ENCODE measurements at regions not wholly inside any gene's neighbourhood (a gene's known extent, or its start where the extent isn't known, plus 50 kb on each side); places are given as distances from the start of the nearest gene placed in this dataset.

DNA sequence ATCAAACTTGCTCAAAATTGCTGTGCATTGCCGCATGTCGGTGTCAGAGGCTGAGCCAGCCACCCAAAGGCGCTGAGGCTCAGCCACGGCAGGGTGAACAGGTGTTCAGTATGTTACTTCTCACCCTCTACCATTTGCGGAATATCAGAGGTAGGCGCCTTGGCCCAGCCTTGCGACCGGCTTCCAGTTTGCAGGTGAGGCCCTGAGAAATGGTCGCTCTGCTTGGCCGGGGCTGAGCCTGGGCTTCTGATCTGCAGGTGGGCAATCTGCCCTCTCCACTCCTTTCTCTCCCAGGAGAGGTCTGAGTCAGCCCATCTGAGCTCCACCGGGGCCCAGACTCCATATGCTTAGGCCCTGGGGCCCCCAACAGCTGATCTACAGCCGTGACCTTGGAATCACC is 71.0 kb downstream of the RPS6KA4 start:
- TF ChIP-seq, protein P1, sequence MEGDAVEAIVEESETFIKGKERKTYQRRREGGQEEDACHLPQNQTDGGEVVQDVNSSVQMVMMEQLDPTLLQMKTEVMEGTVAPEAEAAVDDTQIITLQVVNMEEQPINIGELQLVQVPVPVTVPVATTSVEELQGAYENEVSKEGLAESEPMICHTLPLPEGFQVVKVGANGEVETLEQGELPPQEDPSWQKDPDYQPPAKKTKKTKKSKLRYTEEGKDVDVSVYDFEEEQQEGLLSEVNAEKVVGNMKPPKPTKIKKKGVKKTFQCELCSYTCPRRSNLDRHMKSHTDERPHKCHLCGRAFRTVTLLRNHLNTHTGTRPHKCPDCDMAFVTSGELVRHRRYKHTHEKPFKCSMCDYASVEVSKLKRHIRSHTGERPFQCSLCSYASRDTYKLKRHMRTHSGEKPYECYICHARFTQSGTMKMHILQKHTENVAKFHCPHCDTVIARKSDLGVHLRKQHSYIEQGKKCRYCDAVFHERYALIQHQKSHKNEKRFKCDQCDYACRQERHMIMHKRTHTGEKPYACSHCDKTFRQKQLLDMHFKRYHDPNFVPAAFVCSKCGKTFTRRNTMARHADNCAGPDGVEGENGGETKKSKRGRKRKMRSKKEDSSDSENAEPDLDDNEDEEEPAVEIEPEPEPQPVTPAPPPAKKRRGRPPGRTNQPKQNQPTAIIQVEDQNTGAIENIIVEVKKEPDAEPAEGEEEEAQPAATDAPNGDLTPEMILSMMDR (IDR thresholded peaks at IDR 0.05; ENCODE audit: poor library complexity): no peak
- no peak for TF ChIP-seq EZH2 (IDR thresholded peaks at IDR 0.05; ENCODE audit: borderline replicate concordance)
- TF ChIP-seq EZH2phosphoT487 (IDR thresholded peaks at IDR 0.05; ENCODE audit: low read depth, severe bottlenecking, unreplicated experiment): no peak

All from hepatocyte (in vitro differentiated cells).